Activated CD8-positive, alpha-beta memory T cell treated with anti-CD3 and anti-CD28 coated beads, Interleukin-2, amount 10 ng/mL, durations not matched to agents 7 days and 5 days (primary cell): ENCODE measurements at regions not wholly inside any gene's neighbourhood (a gene's known extent, or its start where the extent isn't known, plus 50 kb on each side); places are given as distances from the start of the nearest gene placed in this dataset.
"Not testable (repeated sequence)": the region's sequence is repeated elsewhere in the genome, so short reads cannot be mapped to it uniquely, and the experiment has no call there.

Experiments
- ATAC-seq: fragments of 150-1000 bp; cut with Tn5 transposase; one replicate; pipeline ENCODE4 v1.10.0; 2021; ENCODE audit warnings: moderate library complexity
- CTCF ChIA-PET: fragments of 350-600 bp; sonication (Branson Sonifier 250); formaldehyde crosslinking; loops from one replicate; lab custom pipeline; 2021; ENCODE audit warnings: antibody characterized with exemption; lab: Charles Lee
- DNase-seq: peaks from one replicate; pipeline ENCODE4 v3.0.0-alpha.2; 2020
- H3K27ac Mint-ChIP-seq: one replicate; pipeline ENCODE4 v1.8.0; 2021; ENCODE audit warnings: mild to moderate bottlenecking, mixed read lengths
- H3K27me3 Mint-ChIP-seq: one replicate; pipeline ENCODE4 v1.8.0; 2021; ENCODE audit warnings: mixed read lengths
- H3K36me3 Mint-ChIP-seq: one replicate; pipeline ENCODE4 v1.8.0; 2021; ENCODE audit warnings: mild to moderate bottlenecking, mixed read lengths
- H3K4me1 Mint-ChIP-seq: one replicate; pipeline ENCODE4 v1.8.0; 2021; ENCODE audit warnings: mixed read lengths
- H3K4me3 Mint-ChIP-seq: one replicate; pipeline ENCODE4 v1.8.0; 2021; ENCODE audit warnings: mild to moderate bottlenecking, moderate library complexity, mixed read lengths
- H3K9me3 Mint-ChIP-seq: one replicate; pipeline ENCODE4 v1.8.0; 2022; ENCODE audit warnings: low read depth, mixed read lengths

DNA sequence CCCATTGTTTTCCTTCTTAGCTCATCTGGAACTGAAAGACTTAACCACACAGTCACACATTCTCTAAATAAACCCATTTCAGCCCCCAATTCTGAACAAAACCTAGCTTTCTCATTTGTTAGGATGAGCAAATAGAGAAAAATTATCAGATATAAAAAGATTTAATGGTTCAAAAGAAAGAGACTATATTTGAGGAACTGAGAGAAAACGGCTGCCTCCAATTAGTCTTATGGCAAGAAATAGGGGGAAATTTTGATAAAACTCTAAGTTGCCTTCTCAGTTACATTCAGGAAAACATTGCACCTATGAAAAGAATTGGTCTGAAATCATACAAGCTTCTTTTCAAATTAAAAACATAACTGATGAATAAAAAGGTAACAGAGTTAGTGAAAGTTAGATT, 63.7 kb upstream of the ALDH1B1 start:
- ATAC-seq (no peak), DNase-seq (no peak)
- Mint-ChIP-seq H3K27ac (no peak overlapping the region), H3K27me3 (peaks cover 14% of the 10 kb centered on the region), H3K4me1 (no peaks in the 10 kb centered on the region), H3K9me3 (no peaks in the 10 kb centered on the region), H3K36me3 (no peaks in the 10 kb centered on the region), H3K4me3 (no peak overlapping the region)
- CTCF ChIA-PET = no interaction called here

- Mint-ChIP-seq H3K9me3 (no peaks in the 10 kb centered on the region), H3K4me3 (no peak overlapping the region), H3K4me1 (no peaks in the 10 kb centered on the region), H3K27me3 (peaks cover 14% of the 10 kb centered on the region), H3K36me3 (no peaks in the 10 kb centered on the region), H3K27ac (no peak overlapping the region)
- DNase-seq (no peak), ATAC-seq (no peak)
- CTCF ChIA-PET = no interaction called here
Measured at GRCh38 chr9:38326122-38326521, 66.4 kb upstream of the ALDH1B1 start.

DNA sequence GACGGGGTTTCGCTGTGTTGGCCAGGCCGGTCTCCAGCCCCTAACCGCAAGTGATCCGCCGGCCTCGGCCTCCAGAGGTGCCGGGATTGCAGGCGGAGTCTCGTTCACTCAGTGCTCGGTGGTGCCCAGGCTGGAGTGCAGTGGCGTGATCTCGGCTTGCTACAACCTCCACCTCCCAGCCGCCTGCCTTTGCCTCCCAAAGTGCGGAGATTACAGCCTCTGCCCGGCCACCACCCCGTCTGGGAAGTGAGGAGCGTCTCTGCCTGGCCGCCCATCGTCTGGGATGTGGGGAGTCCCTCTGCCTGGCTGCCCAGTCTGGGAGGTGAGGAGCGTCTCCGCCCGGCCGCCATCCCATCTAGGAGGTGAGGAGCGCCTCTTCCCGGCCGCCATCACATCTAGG, 68.3 kb upstream of the ALDH1B1 start:
- DNase-seq, H3K27ac Mint-ChIP-seq, H3K9me3 Mint-ChIP-seq, H3K4me3 Mint-ChIP-seq, H3K36me3 Mint-ChIP-seq, H3K4me1 Mint-ChIP-seq, CTCF ChIA-PET, ATAC-seq: not testable (repeated sequence)
- H3K27me3 Mint-ChIP-seq = peaks cover 21% of the 10 kb centered on the region

- H3K9me3 Mint-ChIP-seq = no peaks in the 10 kb centered on the region
- H3K27me3 Mint-ChIP-seq = peaks cover 19% of the 10 kb centered on the region
- no peak for DNase-seq
- H3K27ac Mint-ChIP-seq = no peak overlapping the region
- H3K4me3 Mint-ChIP-seq = no peak overlapping the region
- no peaks in the 10 kb centered on the region for H3K36me3 Mint-ChIP-seq
- ATAC-seq = no peak
- H3K4me1 Mint-ChIP-seq = no peaks in the 10 kb centered on the region
- CTCF ChIA-PET = no interaction called here
Measured at GRCh38 chr9:38322937-38323336, 69.6 kb upstream of the ALDH1B1 start.

DNA sequence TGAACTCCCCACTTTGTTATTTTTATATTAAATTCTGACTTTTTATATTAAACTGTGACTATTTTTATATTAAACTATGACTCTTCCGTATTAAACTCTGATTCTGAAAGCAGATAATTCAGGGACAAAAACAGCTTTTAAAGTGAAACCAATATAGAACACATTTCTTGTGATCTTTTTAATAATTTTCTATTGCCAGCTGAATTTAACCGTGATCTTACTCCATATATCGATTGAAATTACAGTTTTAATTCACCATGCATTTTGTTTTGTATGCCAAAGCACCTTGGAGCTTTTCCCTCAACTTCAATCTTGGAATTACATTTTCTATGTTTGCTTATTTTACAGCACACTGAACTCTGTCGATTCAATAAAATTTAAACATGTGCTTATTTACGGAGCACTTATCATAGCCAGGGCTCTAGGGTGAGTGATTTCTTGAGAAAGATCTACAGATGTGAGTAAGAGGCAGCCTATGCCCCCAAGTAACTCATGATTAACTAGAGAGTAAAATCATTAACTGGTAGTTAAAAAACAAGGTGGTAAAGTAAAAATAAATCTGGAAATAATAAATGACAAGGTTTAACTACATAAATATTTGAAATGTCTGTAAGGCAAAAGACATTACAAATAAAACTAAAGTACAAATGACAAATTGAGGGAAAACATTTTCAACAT, 72.9 kb upstream of the ALDH1B1 start:
- Mint-ChIP-seq H3K9me3 (no peaks in the 10 kb centered on the region), H3K27ac (no peak overlapping the region), H3K27me3 (peaks cover 13% of the 10 kb centered on the region), H3K4me3 (no peak overlapping the region), H3K4me1 (no peaks in the 10 kb centered on the region), H3K36me3 (no peaks in the 10 kb centered on the region)
- DNase-seq (no peak), ATAC-seq (no peak)
- CTCF ChIA-PET = no interaction called here

GRCh38 chr9:38318759-38319495, 73.6 kb upstream of the ALDH1B1 start:
- Mint-ChIP-seq H3K36me3 (no peaks in the 10 kb centered on the region), H3K4me1 (no peaks in the 10 kb centered on the region), H3K9me3 (no peaks in the 10 kb centered on the region), H3K4me3 (no peak overlapping the region), H3K27ac (no peak overlapping the region), H3K27me3 (peaks cover 13% of the 10 kb centered on the region)
- ATAC-seq (no peak), DNase-seq (peak; percentile 31)
- CTCF ChIA-PET = no interaction called here

DNA sequence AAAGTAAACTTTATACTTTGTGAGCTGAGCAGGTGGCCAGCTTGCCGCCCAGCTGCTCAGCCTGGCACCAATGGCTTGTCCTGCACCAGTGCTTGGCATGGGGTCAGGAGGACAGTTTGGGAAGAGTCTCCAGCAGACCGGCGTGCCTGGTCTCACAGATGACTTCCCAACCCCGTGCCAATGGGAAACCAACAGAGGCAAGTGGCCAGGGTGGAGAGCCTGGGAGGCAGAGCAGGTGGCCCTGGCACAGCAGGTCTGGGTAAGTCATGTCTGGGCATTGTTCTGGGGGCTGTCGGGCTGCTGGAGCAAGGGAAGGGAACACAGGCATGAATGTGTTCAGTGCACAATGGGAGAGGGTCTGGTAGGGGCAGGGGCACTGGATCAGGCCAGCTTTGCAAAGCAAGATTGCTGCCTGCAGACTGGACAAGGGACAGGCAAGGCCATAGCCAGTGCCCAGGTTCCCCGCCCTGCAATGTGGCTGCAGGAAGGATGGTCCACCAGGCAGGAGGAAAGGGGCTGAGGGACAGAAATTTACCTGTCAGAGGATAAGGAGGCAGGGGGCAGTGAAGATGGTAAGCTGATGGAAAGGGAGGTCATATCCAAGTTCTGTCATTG, 76.2 kb upstream of the ALDH1B1 start:
- no peaks in the 10 kb centered on the region for H3K36me3 Mint-ChIP-seq
- H3K27ac Mint-ChIP-seq = no peak overlapping the region
- DNase-seq = peak; percentile 14
- H3K27me3 Mint-ChIP-seq = peaks cover 9% of the 10 kb centered on the region
- no peak overlapping the region for H3K4me3 Mint-ChIP-seq
- H3K4me1 Mint-ChIP-seq = no peaks in the 10 kb centered on the region
- ATAC-seq = no peak
- no peaks in the 10 kb centered on the region for H3K9me3 Mint-ChIP-seq
- CTCF ChIA-PET = no interaction called here

GRCh38 chr9:38315085-38315595, 77.4 kb upstream of the ALDH1B1 start:
- no peaks in the 10 kb centered on the region for H3K9me3 Mint-ChIP-seq
- DNase-seq (peak; percentile 16), ATAC-seq (no peak)
- H3K4me3 Mint-ChIP-seq = no peak overlapping the region
- H3K27ac Mint-ChIP-seq = no peak overlapping the region
- H3K36me3 Mint-ChIP-seq = no peaks in the 10 kb centered on the region
- CTCF ChIA-PET = no interaction called here
- H3K4me1 Mint-ChIP-seq = no peaks in the 10 kb centered on the region
- H3K27me3 Mint-ChIP-seq = peaks cover 7% of the 10 kb centered on the region

GRCh38 chr9:38313421-38313820, 79.1 kb upstream of the ALDH1B1 start:
- H3K27ac Mint-ChIP-seq = no peak overlapping the region
- CTCF ChIA-PET = no interaction called here
- no peak overlapping the region for H3K4me3 Mint-ChIP-seq
- H3K27me3 Mint-ChIP-seq = no peaks in the 10 kb centered on the region
- ATAC-seq (no peak), DNase-seq (peak; percentile 9)
- no peaks in the 10 kb centered on the region for H3K36me3 Mint-ChIP-seq
- H3K4me1 Mint-ChIP-seq = no peaks in the 10 kb centered on the region
- no peaks in the 10 kb centered on the region for H3K9me3 Mint-ChIP-seq

DNA sequence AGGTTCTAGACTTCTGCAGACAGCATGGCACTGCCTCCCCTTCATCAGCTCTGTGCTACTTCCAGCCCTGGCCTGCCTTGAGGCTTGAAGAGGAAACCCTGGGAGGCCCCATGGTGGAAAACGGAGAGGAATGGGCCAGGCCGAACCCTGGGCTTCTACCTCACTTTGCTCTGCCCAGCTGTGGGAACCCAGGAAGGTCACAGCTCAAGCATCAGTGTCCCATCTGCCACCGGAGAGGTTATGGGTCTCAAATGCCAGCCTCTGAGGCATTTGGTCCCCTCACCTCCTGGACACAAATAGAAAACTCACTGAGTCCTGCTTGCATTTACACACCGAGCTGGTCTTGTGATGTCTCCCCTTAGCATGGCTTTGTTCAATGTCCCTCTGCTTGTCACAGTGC, 80.1 kb upstream of the ALDH1B1 start:
- CTCF ChIA-PET = no interaction called here

DNA sequence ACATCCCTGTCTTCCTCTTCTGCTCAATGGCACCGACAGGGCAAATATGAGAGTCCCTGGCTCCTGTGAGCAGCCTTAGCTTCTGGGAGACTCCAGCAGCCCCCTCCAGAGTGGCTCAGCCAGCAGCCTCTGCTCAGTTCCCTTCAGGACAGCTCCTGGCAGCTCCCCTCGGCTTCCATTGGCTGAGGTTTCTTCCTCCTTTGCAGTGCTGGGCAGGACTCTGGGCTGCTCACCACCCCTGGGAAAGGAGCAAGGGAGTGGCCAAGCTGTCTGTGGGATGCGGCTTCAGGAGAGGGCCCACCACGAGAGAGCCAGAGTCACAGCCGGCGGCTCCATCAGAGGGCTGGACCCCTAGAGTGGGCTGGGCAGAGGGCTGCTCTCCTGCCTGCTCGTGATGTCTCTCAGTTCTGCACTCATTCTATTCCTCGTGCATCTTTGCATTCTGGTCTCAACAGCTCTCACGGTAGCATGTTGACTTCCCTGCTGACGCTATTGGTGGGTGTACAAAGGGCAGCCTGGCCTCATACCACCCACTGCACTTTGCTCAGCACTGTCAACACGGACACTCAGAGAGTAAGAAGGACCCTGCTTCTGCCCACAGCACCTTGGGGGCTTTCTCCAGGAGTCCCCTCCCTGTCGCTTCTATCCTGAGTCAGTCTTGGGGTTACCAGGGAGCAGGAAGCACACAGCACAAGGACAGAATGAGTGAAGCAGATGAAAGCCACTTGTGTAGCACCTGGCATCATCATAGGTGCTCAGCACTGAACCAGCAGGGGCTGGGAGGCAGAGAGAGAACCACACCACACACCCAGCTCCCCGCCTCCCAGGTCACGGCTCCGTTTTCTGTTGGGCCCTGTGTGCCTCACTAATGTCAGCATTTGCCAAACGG, 80.9 kb upstream of the ALDH1B1 start:
- no peaks in the 10 kb centered on the region for H3K36me3 Mint-ChIP-seq
- H3K27ac Mint-ChIP-seq = no peak overlapping the region
- ATAC-seq (no peak), DNase-seq (peak; percentile 33)
- H3K4me3 Mint-ChIP-seq = no peak overlapping the region
- H3K27me3 Mint-ChIP-seq = no peaks in the 10 kb centered on the region
- no peaks in the 10 kb centered on the region for H3K9me3 Mint-ChIP-seq
- CTCF ChIA-PET = no interaction called here
- H3K4me1 Mint-ChIP-seq = no peaks in the 10 kb centered on the region

More for the DNA sequence above, 80.1 kb upstream of the ALDH1B1 start:
- Mint-ChIP-seq H3K4me1 (no peaks in the 10 kb centered on the region), H3K27ac (no peak overlapping the region), H3K4me3 (no peak overlapping the region), H3K9me3 (no peaks in the 10 kb centered on the region), H3K27me3 (no peaks in the 10 kb centered on the region), H3K36me3 (no peaks in the 10 kb centered on the region)
- ATAC-seq (no peak), DNase-seq (no peak)

GRCh38 chr9:38309324-38310195, 82.9 kb upstream of the ALDH1B1 start:
- Mint-ChIP-seq H3K36me3 (no peaks in the 10 kb centered on the region), H3K9me3 (no peaks in the 10 kb centered on the region), H3K4me1 (no peaks in the 10 kb centered on the region), H3K4me3 (no peak overlapping the region), H3K27ac (no peak overlapping the region), H3K27me3 (no peaks in the 10 kb centered on the region)
- no peak for ATAC-seq
- DNase-seq = peak; percentile 12
- CTCF ChIA-PET = no interaction called here
